Esophagus squamous epithelium (tissue), 5 donors: ENCODE measurements at regions not wholly inside any gene's neighbourhood (a gene's known extent, or its start where the extent isn't known, plus 50 kb on each side); places are given as distances from the start of the nearest gene placed in this dataset.
"Not testable (repeated sequence)": the region's sequence is repeated elsewhere in the genome, so short reads cannot be mapped to it uniquely, and the experiment has no call there.

Experiments
- DNase-seq: peaks from one replicate; lab custom pipeline; 2025; lab: John Stamatoyannopoulos, UW
- H3K27ac ChIP-seq, 4 donors: fragments of 200-600 bp; sonication (generic); one replicate each; pipeline ENCODE4 v1.5.1; 2016 to 2019; ENCODE audit warnings: mild to moderate bottlenecking in 1 of 4
- H3K27me3 ChIP-seq, 4 donors: fragments of 200-600 bp; sonication (generic); 1 replicate in 3 of 4; 2 replicates in 1 of 4; pipeline versions ENCODE4 v1.5.1 to v1.6.0; 2017 to 2021; ENCODE audit warnings: antibody characterized with exemption in 1 of 4
- H3K36me3 ChIP-seq, 3 donors: fragments of 200-600 bp; sonication (generic); one replicate each; pipeline ENCODE4 v1.5.1; 2016 to 2019
- H3K4me1 ChIP-seq, 3 donors: fragments of 200-600 bp; sonication (generic); one replicate each; pipeline ENCODE4 v1.5.1; 2017 to 2019
- H3K4me3 ChIP-seq, 4 donors: fragments of 200-600 bp; sonication (generic); 1 replicate in 3 of 4; 2 replicates in 1 of 4; pipeline ENCODE4 v1.5.1; 2016 to 2019; ENCODE audit warnings: mild to moderate bottlenecking in 2 of 4, moderate library complexity in 1 of 4
- H3K9me3 ChIP-seq, 3 donors: fragments of 200-600 bp; sonication (generic); one replicate each; pipeline ENCODE4 v1.5.1; 2016 to 2019
- WGBS, 2 donors: methylation state at CpG; one replicate each; pipeline ENCODE4 v1.1.5; 2018; 5-methylcytosine and 5-hydroxymethylcytosine counted together
- intact Hi-C: fragments of 100-400 bp; cut with DNase I; formaldehyde crosslinking; loops from one replicate; pipeline ENCODE4 v1.15.0; 2022
- donor health status: DM: yes; HTN: yes; CAD: no.

- H3K4me3 ChIP-seq, H3K27ac ChIP-seq, H3K27me3 ChIP-seq, H3K36me3 ChIP-seq, H3K4me1 ChIP-seq, intact Hi-C loops, H3K9me3 ChIP-seq, DNase-seq: not testable (repeated sequence)
- WGBS, 2 donors: no CpG with 5 or more reads among the region's 3 CpGs
Measured at GRCh38 chr1:120599511-120599910, 124.2 kb upstream of the NBPF26 start.

- H3K27me3 ChIP-seq, H3K27ac ChIP-seq, DNase-seq, H3K4me1 ChIP-seq, H3K36me3 ChIP-seq, H3K4me3 ChIP-seq, intact Hi-C loops, H3K9me3 ChIP-seq: not testable (repeated sequence)
- no CpG with 5 or more reads among the region's 3 CpGs for WGBS, 2 donors
Measured at GRCh38 chr1:120600442-120601041, 123.2 kb upstream of the NBPF26 start.

DNA sequence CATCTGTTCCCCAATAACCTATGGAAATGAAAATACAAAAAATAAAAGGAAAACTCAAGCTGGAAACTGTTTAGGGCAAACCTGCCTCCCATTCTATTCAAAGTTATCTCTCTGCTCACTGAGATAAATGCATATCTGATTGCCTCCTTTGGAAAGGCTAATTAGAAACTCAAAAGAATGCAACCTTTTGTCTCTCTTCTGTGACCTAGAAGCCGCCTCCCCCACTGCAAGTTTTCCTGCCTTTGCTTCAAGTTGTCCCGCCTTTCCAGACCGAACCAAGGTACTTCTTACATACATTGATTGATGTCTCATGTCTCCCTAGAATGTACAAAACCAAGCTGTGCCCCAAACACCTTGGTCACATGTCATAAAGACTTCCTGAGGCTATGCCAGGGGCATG lies 115.9 kb upstream of the NBPF26 start:
- H3K36me3 ChIP-seq, H3K9me3 ChIP-seq, DNase-seq, intact Hi-C loops, H3K27me3 ChIP-seq, H3K4me1 ChIP-seq, H3K4me3 ChIP-seq, H3K27ac ChIP-seq: not testable (repeated sequence)
- WGBS, 2 donors: no CpG with 5 or more reads among the region's 3 CpGs

GRCh38 chr1:120608314-120609014 lies 115.3 kb upstream of the NBPF26 start:
- H3K4me3 ChIP-seq, H3K36me3 ChIP-seq, H3K4me1 ChIP-seq, H3K9me3 ChIP-seq, DNase-seq, H3K27ac ChIP-seq, H3K27me3 ChIP-seq, intact Hi-C loops: not testable (repeated sequence)
- WGBS, 2 donors: no CpG with 5 or more reads among the region's 8 CpGs

DNA sequence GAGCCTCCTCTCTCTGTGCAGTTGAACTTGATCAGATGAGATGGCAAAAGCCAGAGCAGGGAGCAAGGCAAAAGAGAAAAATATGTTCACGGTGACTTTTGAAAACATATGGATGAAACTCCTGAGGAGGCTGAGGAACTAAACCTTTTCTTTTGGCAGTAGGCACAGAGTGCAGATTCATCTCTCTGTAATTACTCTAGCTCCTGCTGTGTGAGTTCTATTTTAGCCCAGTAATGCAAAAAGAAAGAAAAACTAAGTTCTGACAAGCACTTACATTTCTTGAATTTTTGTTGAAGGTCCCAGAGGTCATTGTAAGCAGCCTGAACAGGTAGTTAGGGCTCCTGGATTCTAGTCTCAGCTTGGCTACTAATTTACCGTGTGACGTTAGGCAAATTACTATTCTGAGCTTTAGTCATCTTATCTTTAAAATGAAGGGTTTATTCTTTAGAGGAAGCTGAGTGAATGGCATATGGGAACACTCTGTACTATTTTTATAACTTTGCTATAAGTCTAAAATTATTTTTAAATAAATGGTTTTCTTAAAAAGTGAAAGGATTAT lies 114.7 kb upstream of the NBPF26 start:
- WGBS, 2 donors: no CpG with 5 or more reads among the region's 3 CpGs
- H3K4me1 ChIP-seq, H3K27me3 ChIP-seq, H3K36me3 ChIP-seq, H3K4me3 ChIP-seq, H3K9me3 ChIP-seq, intact Hi-C loops, H3K27ac ChIP-seq, DNase-seq: not testable (repeated sequence)

DNA sequence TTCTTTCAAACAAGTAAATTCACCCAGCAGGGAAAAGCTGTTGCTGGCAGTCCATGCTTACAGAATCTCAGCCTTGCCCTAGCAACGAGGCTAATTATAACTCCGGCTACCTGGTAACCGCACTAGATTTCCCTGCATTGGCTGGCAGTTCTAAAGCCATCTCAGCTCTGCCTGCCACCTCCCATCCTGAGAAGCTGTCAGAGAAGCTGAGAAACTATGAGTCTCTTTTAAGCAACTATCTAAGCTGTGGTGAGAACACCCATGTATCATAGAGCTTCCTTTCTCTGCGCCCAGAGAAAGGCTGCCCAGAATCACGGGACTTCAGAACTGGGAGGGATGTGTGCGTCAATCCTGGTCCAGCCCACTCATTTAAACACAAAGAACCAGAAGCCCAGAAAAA lies 113.9 kb upstream of the NBPF26 start:
- H3K27me3 ChIP-seq, H3K4me3 ChIP-seq, H3K4me1 ChIP-seq, DNase-seq, intact Hi-C loops, H3K9me3 ChIP-seq, H3K36me3 ChIP-seq, H3K27ac ChIP-seq: not testable (repeated sequence)
- WGBS, 2 donors: no CpG with 5 or more reads among the region's 6 CpGs

DNA sequence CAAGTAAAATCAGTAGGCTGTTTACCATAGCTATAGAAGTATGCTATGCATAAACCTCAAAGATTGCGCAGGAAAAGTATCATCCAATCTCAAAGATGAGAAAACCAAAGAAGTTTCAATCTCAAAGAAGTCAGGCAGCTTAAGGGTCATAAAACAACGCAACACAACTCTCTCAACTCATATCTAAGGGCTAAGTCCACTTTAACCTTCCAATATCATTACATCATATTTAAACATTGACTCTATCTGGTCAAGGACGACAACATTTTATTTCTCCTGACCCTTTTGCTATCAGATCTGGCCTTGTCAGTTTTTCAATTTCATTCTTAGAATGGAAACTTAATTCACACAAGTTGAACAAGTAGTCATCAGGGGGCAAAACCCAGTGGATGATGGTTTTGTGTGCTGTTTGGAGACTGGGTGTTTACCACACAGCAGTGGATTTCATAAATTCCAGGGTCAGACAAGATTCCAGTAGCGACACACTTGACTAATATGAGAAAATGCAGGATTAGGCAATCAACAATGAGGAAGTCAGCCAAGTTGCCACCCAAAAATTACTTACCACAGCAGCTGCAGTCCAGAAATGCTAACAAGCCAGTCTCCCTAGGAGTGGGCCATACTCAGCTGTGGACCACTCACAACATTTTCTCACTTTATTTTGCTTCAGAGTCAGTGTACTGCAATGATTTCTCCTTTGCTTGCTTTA lies 108.7 kb upstream of the NBPF26 start:
- H3K27me3 ChIP-seq, intact Hi-C loops, H3K9me3 ChIP-seq, H3K4me1 ChIP-seq, DNase-seq, H3K4me3 ChIP-seq, H3K36me3 ChIP-seq, H3K27ac ChIP-seq: not testable (repeated sequence)
- WGBS, 2 donors: no CpG with 5 or more reads among the region's 4 CpGs

GRCh38 chr1:120617493-120617892 lies 106.3 kb upstream of the NBPF26 start:
- H3K36me3 ChIP-seq, H3K4me1 ChIP-seq, H3K27ac ChIP-seq, H3K4me3 ChIP-seq, DNase-seq, H3K9me3 ChIP-seq, H3K27me3 ChIP-seq, intact Hi-C loops: not testable (repeated sequence)
- no CpG with 5 or more reads among the region's 3 CpGs for WGBS, 2 donors

DNA sequence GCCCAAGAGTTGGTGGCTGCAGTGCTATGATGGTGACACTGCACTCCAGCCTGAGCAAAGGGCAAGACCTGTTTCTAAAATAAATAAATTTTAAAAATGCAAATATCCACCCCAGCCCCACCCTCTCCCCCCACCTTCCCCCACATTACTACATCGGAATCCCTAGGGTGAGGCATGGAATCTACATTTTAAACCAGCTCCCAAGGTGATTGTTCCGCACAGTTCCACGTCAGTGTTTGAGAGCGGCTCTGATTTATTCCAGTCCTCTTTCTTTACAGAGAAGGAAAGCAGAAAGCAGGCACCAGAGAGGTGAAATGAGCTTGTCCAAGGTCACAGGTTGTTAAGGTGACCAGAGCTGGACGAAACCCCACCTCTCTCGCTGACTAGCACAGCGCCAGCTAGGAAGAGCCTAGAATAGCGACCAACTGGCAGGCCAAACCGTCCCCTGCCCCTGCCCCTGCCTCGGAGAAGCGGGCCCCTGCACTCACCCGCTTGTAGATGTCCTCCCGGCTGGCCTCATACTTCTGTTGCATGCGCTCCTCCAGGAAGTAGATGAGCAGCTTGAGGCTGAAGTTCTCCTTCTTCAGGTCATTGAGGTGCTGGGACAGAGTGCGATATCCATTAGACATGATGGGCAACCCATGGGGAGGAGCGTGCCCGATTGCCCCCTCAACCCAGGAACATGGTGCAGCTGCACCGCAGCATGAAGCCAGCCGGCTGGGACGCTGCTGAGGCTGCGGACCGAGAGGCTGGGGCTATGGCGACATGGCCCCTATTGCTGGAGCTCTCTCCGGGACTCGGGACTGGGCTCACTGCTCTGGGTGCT lies 103.7 kb upstream of the NBPF26 start:
- H3K27ac ChIP-seq, H3K27me3 ChIP-seq, H3K36me3 ChIP-seq, H3K4me1 ChIP-seq, H3K9me3 ChIP-seq, DNase-seq, H3K4me3 ChIP-seq, intact Hi-C loops: not testable (repeated sequence)
- no CpG with 5 or more reads among the region's 25 CpGs for WGBS, 2 donors

GRCh38 chr1:120620693-120620969 lies 103.1 kb upstream of the NBPF26 start:
- intact Hi-C loops, H3K9me3 ChIP-seq, H3K27ac ChIP-seq, H3K27me3 ChIP-seq, DNase-seq, H3K4me3 ChIP-seq, H3K36me3 ChIP-seq, H3K4me1 ChIP-seq: not testable (repeated sequence)
- WGBS, 2 donors: no CpG with 5 or more reads among the region's 5 CpGs

DNA sequence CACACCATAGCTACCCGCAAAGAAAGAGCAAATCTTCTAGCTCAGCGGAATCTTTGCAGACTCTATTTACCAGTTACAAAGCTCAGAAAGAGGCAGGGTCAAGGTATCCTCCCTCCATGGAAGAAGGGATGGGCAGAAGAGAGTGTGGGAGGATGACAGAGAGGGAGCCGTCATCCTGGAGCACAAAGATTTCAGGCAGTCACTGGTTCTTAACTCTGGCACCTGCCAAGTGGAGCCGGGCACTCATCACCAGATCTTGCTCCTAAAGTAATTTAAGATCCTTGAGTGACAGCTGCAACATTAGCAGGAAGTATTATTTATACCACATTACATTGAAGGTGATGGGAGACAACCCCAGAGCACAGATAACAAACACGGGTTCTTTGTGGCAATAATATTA lies 102.5 kb upstream of the NBPF26 start:
- H3K27me3 ChIP-seq, H3K27ac ChIP-seq, H3K4me1 ChIP-seq, H3K9me3 ChIP-seq, H3K4me3 ChIP-seq, DNase-seq, H3K36me3 ChIP-seq, intact Hi-C loops: not testable (repeated sequence)
- WGBS, 2 donors: no CpG with 5 or more reads among the region's 5 CpGs

- H3K9me3 ChIP-seq, H3K27ac ChIP-seq, H3K27me3 ChIP-seq, intact Hi-C loops, H3K4me3 ChIP-seq, DNase-seq, H3K4me1 ChIP-seq, H3K36me3 ChIP-seq: not testable (repeated sequence)
- no CpG with 5 or more reads among the region's 4 CpGs for WGBS, 2 donors
Measured at GRCh38 chr1:120623539-120623938, 100.2 kb upstream of the NBPF26 start.
